Central memory CD8-positive, alpha-beta T cell (primary cell): ENCODE measurements at regions not wholly inside any gene's neighbourhood (a gene's known extent, or its start where the extent isn't known, plus 50 kb on each side); places are given as distances from the start of the nearest gene placed in this dataset.
"Not testable (repeated sequence)": the region's sequence is repeated elsewhere in the genome, so short reads cannot be mapped to it uniquely, and the experiment has no call there.

Experiments
- ATAC-seq: fragments of 150-1000 bp; cut with Tn5 transposase; replicated peaks from 2 replicates; pipeline ENCODE4 v1.10.0; 2022; ENCODE audit warnings: mild to moderate bottlenecking, moderate FRiP score, moderate number of reproducible peaks; ENCODE audit not compliant: poor library complexity, severe bottlenecking; ENCODE audit errors: extremely low read depth
- DNase-seq, 2 donors: peaks; one replicate each; pipeline ENCODE4 v3.0.0; 2021; ENCODE audit warnings: low spot score in 2 of 2
- H3K27ac Mint-ChIP-seq: one replicate; pipeline ENCODE4 v1.8.0; 2022; ENCODE audit warnings: low read depth, mild to moderate bottlenecking, moderate library complexity, mixed read lengths
- H3K27me3 Mint-ChIP-seq: one replicate; pipeline ENCODE4 v1.8.0; 2022; ENCODE audit warnings: mixed read lengths
- H3K36me3 Mint-ChIP-seq: one replicate; pipeline ENCODE4 v1.8.0; 2022; ENCODE audit warnings: mild to moderate bottlenecking, moderate library complexity, mixed read lengths; ENCODE audit not compliant: insufficient read depth
- H3K4me1 Mint-ChIP-seq: one replicate; pipeline ENCODE4 v1.8.0; 2022; ENCODE audit warnings: mixed read lengths
- H3K4me3 Mint-ChIP-seq: one replicate; pipeline ENCODE4 v1.8.0; 2022; ENCODE audit warnings: mild to moderate bottlenecking, moderate library complexity, mixed read lengths
- H3K9me3 Mint-ChIP-seq: one replicate; pipeline ENCODE4 v1.8.0; 2022; ENCODE audit warnings: mixed read lengths

DNA sequence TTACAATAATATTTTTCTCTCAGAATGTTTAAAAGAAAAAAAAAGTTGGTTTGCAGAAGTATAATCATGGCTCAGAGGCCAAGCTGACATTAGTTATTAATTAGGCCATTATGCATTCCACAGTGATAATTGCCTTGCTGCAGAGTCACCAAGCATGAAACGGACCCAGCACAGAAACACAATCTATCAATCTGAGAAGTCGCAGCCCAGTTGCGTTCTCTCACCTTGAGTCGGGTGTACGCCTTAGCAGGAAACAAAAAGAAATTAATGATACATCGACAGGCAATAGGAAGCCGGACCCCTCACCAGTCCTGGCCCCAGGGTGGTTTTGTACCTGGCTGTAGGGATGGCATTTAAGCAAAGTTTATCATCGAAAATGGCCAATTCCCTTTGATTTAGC lies 129.7 kb downstream of the PHETA1 start:
- DNase-seq (no peak), ATAC-seq (no peak)
- Mint-ChIP-seq H3K9me3 (no peaks in the 10 kb centered on the region), H3K27me3 (peaks cover 59% of the 10 kb centered on the region), H3K36me3 (peaks cover 3% of the 10 kb centered on the region), H3K4me1 (no peaks in the 10 kb centered on the region), H3K27ac (no peak overlapping the region), H3K4me3 (no peak overlapping the region)

DNA sequence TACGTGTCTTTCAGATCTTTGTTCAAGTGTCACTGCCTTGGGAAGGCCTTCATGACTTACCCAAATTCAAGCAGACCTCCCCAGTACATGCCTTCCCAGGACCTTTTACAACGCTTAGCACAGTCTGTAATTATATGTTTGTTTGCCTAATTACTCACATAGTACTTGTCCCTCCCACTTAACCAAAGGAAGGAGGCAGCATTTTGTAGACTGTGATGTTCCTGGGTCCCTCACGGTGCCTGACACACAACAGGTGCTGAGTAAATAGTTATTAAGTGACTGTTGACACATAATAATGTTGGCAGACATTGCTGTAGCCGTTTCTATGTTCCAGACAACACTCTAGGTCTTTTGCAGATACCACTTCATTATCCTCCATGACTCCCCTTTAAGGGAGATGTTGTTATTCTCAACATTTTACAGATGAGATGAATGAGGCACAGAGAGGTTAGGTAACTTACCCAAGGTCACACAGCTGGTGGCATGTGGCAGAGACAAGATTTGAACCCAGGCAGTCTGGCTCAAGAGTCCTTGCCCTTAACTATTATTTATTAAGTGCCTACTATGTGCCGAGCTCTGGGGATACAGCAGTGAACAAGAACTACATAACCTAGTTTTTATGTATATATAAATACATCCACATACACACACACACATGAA lies 130.7 kb downstream of the PHETA1 start:
- Mint-ChIP-seq H3K36me3 (peaks cover 5% of the 10 kb centered on the region), H3K9me3 (no peaks in the 10 kb centered on the region), H3K4me1 (no peaks in the 10 kb centered on the region), H3K27me3 (peaks cover 68% of the 10 kb centered on the region), H3K4me3 (no peak overlapping the region), H3K27ac (no peak overlapping the region)
- ATAC-seq, result no peak
- DNase-seq, result no peak

DNA sequence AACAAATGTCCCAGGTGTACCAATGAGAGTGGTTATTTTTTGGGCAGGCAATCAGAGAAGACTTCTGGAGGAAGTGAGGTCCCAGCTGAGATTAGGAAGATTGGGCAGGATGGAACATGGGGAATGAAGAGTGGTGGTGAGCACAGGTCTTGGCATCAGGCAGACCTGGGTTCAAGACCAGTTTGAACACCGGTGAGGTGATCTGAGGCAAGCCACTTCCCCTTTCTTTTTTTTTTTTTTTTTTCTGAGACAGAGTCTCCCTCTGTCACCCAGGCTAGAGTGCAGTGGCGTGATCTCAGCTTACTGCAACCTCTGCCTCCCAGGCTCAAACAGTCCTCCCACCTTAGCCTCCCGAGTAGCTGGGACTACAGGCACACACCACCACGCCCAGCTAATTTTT lies 134.4 kb downstream of the PHETA1 start:
- H3K4me3 Mint-ChIP-seq, DNase-seq: not testable (repeated sequence)

DNA sequence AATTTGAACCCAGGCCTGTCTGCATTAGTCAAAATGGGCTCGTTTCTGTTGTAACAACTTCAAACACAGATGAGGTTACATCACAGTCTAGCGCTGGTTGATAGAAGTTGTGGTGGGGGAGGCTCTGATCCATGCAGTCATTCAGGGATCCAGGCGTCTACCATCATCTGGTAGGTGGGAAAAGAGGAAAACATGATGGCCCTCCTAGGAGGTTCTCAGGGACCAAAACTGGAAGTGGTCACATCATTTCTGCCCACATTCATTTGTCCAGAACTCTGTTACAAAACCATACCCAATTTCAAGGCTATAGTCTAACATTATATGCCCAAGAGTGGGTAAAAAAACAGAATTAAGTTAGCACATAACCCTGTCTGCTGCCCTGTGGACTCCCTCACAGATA lies 135.1 kb downstream of the PHETA1 start:
- no peak for ATAC-seq

More for the DNA sequence above, 134.4 kb downstream of the PHETA1 start:
- ATAC-seq, H3K36me3 Mint-ChIP-seq, H3K9me3 Mint-ChIP-seq, H3K4me1 Mint-ChIP-seq, H3K27ac Mint-ChIP-seq: not testable (repeated sequence)
- peaks cover 82% of the 10 kb centered on the region for H3K27me3 Mint-ChIP-seq

DNA sequence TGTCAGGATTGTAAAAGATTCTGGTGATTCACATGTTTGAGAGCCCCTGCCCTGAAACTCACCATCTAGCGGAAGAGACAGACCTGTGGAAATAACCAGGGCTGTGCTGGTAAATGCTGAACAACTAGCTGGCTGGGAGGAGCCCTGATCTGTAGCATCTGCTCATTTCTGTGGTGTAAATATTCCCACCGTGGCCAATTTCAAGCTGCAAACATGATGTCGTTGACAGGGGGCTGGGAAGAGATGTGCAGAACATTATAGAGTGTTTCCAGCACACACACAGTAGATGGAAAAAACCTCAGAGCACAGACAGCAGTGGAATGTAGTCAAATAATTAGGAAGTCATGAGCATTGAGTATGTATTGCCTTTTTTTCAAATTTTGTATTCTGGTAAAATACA lies 138.2 kb downstream of the PHETA1 start:
- ATAC-seq, result no peak
- no peaks in the 10 kb centered on the region for H3K9me3 Mint-ChIP-seq

More for the DNA sequence above, 135.1 kb downstream of the PHETA1 start:
- no peaks in the 10 kb centered on the region for H3K9me3 Mint-ChIP-seq
- no peak overlapping the region for H3K27ac Mint-ChIP-seq
- no peaks in the 10 kb centered on the region for H3K4me1 Mint-ChIP-seq
- no peak for DNase-seq
- H3K4me3 Mint-ChIP-seq, result no peak overlapping the region
- H3K36me3 Mint-ChIP-seq, result peaks cover 5% of the 10 kb centered on the region
- peaks cover 83% of the 10 kb centered on the region for H3K27me3 Mint-ChIP-seq

DNA sequence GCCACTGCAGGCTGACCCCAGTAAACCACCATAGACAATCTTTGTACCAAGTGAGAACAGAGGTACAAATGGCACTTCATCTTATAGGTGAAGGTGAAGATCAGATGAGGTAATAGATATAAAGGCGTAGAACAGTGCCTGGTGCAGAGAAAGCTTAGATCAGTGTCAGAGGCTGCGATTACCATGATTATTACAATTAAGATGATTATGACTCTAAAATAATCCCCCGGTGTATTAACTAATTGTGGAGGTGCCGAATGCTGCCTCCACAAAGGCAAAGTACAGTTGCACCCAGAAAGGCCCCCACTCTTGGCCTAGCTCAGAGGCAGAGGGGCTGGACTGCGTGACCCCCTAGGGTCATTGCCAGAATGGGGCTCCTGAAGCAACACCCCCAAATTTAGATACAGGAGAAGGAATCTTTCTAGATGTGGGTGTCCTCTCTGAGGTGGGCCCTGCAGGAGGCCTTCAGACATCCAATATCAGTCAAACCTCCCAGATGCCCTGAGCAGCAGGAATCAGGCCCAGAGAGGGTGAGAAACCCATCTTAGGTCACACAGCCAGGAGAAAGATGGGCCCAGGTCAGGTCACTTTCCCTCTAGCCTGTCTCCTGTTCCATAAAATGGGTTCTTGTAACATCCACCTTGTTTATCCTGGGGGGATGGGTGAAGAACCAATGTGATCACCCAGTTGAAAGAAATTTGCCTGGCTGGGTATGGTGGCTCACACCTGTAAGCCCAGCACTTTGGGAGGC lies 139.8 kb downstream of the PHETA1 start:
- Mint-ChIP-seq H3K36me3 (peaks cover 2% of the 10 kb centered on the region), H3K27ac (no peak overlapping the region), H3K27me3 (peaks cover 71% of the 10 kb centered on the region), H3K4me1 (no peaks in the 10 kb centered on the region), H3K4me3 (no peak overlapping the region), H3K9me3 (no peaks in the 10 kb centered on the region)
- no peak for ATAC-seq
- no peak for DNase-seq

More for the DNA sequence above, 138.2 kb downstream of the PHETA1 start:
- peaks cover 87% of the 10 kb centered on the region for H3K27me3 Mint-ChIP-seq
- H3K4me1 Mint-ChIP-seq, result no peaks in the 10 kb centered on the region
- DNase-seq, result no peak
- H3K27ac Mint-ChIP-seq, result no peak overlapping the region
- H3K4me3 Mint-ChIP-seq, result no peak overlapping the region
- H3K36me3 Mint-ChIP-seq, result peaks cover 2% of the 10 kb centered on the region

DNA sequence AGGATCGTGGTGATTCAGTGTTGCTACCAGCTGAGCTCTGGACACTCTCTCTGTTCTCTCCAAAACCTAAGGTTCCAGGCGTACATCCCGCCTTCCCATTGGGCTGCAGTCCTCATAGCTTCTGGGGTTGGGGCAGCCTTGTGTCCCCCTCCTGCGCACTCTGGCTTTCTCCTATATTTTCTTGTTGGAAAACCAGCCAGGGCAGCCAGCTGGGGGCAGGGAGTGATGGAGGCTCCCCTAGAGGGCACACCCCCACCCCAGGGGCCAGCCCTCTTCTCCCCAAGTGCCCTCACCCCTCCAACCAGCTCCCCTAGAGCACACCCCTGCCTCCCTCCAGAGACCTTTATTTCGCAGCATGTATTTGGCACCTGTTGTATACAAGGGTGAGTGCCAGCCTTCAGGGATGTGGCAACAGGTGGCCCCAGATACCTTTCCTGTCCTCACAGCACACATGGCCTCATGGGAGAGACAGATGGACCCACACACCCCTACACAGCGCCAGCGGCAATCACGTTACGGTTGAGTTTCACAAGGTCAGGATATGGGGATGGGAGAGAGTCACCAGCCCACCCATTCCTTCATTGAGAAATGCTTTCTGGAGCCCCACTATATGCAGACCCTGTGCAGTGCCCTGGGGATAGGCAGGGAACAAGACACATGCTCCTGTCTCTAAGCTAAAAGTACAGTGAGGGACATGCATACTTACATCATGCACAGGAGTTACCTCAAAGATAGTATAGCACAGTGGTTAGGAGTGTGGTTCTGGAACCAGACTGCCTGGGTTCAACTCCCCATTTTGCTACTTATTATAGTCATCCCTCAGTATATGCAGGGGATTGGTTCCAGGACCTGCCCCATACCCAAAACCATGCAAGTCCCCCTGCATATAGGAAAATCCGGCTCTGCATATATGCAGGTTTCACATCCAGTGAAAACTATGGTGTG lies 141.1 kb downstream of the PHETA1 start:
- Mint-ChIP-seq H3K27me3 (peaks cover 59% of the 10 kb centered on the region), H3K36me3 (peaks cover 2% of the 10 kb centered on the region), H3K27ac (no peak overlapping the region)

DNA sequence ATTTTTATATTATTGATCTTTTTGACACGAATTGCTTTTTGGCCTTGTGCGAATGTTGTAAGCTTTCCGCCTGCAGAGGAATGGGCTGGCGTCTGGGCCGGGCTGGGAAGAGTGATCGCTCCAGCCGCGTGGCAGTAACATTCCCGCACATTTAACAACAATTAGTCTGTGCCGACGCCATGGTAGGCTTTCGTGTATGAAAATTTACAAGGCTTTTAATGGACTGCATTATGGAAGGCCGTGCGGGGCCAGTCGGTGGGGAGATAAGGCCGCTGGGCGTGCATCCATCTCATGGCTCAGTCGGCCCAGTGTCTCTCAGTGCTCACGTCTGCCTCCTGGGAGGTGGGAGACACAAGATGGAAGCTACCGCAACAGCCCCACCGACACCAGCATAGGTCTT lies 142.2 kb downstream of the PHETA1 start:
- no peaks in the 10 kb centered on the region for H3K9me3 Mint-ChIP-seq
- H3K4me3 Mint-ChIP-seq, result no peak overlapping the region
- ATAC-seq, result no peak
- no peak for DNase-seq
- peaks cover 55% of the 10 kb centered on the region for H3K27me3 Mint-ChIP-seq
- no peaks in the 10 kb centered on the region for H3K4me1 Mint-ChIP-seq
- no peak overlapping the region for H3K27ac Mint-ChIP-seq
- peaks cover 2% of the 10 kb centered on the region for H3K36me3 Mint-ChIP-seq

More for the DNA sequence above, 141.1 kb downstream of the PHETA1 start:
- Mint-ChIP-seq H3K4me3 (no peak overlapping the region), H3K4me1 (no peaks in the 10 kb centered on the region), H3K9me3 (no peaks in the 10 kb centered on the region)
- ATAC-seq (no peak), DNase-seq (no peak)

DNA sequence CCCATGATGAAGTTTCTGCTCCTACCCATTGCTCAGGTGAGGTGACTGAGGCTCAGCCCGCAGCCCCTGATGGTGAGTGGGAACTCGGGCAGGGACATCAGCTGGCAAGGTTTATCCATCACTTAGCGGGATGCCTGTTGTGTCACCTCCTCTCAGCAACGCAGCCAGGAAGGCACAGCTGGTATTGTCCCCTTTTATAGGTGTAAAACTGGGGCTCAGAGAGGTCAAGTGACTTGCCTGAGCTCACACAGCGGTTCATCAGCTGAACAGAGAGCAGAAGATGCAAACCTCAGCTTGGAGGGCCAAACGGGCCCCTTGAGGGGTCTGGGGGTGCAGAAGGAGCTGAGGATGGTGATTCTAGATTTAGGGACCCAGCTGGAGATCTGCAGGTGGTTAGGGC lies 143.6 kb downstream of the PHETA1 start:
- H3K27me3 Mint-ChIP-seq, result peaks cover 43% of the 10 kb centered on the region
- no peak for DNase-seq
- H3K4me1 Mint-ChIP-seq, result no peaks in the 10 kb centered on the region
- H3K4me3 Mint-ChIP-seq, result no peak overlapping the region
- no peak for ATAC-seq
- no peaks in the 10 kb centered on the region for H3K9me3 Mint-ChIP-seq
- H3K36me3 Mint-ChIP-seq, result peaks cover 2% of the 10 kb centered on the region
- no peak overlapping the region for H3K27ac Mint-ChIP-seq

DNA sequence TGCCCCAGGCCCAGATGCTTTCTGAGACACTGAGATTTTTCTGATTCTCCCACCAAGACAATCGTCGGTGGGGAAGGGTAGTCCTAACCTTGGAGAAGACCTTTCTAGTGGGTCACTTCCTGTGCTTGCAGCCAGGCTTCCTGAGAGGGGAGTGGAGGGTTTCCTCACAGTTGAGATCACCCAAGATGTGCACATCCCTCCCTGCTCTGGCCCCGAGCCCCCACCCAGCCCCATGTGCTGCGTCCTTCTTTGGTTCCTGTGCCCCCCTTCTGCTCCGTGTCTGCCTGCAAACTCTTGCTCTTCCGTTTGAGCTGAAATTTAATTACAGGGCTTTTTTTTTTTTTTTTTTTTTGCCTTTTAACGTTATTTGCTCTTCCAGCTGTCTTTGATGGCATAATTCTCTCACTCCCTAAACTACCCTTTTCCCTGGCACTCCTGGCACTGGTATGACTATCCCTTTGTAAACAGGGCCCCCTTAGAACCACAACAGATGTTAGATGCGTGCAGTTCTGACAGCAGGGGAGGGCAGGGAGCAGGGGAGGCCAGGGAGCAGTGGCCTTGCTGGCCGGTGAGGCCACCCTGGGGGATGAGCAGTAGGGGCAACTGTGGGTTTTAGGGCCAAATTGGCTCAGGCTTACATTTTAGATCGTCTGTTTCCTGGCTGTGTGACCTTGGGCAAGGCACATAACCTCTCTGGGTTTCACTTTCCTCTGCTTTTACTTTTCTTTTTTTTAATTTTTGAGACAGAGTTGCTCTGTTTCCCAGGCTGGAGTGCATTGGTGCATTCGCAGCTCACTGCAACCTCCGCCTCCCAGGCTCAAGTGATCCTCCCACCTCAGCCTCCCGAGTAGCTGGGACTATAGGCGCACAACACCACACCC lies 144.5 kb downstream of the PHETA1 start:
- H3K4me3 Mint-ChIP-seq, result no peak overlapping the region
- peak overlapping the region; percentile 59 for H3K27ac Mint-ChIP-seq
- no peak for ATAC-seq
- peaks cover 2% of the 10 kb centered on the region for H3K36me3 Mint-ChIP-seq
- no peaks in the 10 kb centered on the region for H3K4me1 Mint-ChIP-seq
- H3K27me3 Mint-ChIP-seq, result peaks cover 34% of the 10 kb centered on the region
- no peak for DNase-seq
- no peaks in the 10 kb centered on the region for H3K9me3 Mint-ChIP-seq

DNA sequence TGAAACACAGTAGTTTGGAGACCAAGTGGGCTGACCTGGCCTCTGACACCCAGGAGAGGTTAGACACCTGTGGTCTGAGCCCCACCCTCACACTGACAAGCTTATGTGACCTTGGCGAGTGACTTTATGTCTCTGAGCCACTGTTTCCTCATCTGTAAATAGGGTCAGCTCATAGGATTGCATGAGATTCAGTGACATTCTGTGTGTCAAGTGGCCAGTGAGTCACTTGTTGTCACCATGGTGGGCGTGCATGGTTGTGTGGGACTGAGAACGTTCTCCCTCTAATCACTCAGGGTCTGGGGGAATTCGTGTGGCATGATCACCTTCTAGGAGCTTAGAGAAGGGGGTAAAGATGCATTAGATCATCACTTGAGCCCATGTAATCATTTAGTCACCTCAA lies 146.4 kb downstream of the PHETA1 start:
- no peaks in the 10 kb centered on the region for H3K9me3 Mint-ChIP-seq
- H3K27me3 Mint-ChIP-seq, result peaks cover 27% of the 10 kb centered on the region
- H3K36me3 Mint-ChIP-seq, result peaks cover 2% of the 10 kb centered on the region
- H3K27ac Mint-ChIP-seq, result no peak overlapping the region
- no peaks in the 10 kb centered on the region for H3K4me1 Mint-ChIP-seq
- H3K4me3 Mint-ChIP-seq, result no peak overlapping the region
- ATAC-seq (no peak), DNase-seq (no peak)

DNA sequence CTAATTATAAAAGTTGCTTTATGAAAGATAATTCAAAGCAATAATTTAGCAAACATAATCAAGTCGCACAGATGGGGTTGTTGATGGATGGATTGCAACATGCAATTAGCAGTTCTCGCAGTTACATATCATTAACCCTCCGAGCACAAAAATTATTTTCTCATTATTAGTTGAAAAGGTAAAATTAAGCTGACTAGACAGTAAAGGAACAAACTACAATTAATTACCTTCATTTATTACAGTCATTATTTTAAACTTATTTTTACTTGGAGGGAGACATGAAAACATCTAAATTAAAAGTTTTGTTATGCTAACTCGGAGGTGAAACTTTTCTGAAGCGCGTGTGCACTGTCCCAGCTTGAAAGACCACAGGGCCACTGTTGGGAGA lies 146.9 kb downstream of the PHETA1 start:
- H3K27me3 Mint-ChIP-seq, result peaks cover 27% of the 10 kb centered on the region
- ATAC-seq, result no peak
- no peak overlapping the region for H3K4me3 Mint-ChIP-seq
- H3K36me3 Mint-ChIP-seq, result peaks cover 2% of the 10 kb centered on the region
- no peak overlapping the region for H3K27ac Mint-ChIP-seq
- no peaks in the 10 kb centered on the region for H3K9me3 Mint-ChIP-seq
- no peaks in the 10 kb centered on the region for H3K4me1 Mint-ChIP-seq
- no peak for DNase-seq
